HepG2 (cell line): ENCODE measurements at regions not wholly inside any gene's neighbourhood (a gene's known extent, or its start where the extent isn't known, plus 50 kb on each side); places are given as distances from the start of the nearest gene placed in this dataset.

ENCODE experiments used
- ATAC-seq: fragments of 200-7000 bp; cut with Tn5 transposase; 3 replicates; pipeline ENCODE4 v1.9.1; 2020; ENCODE audit warnings: mild to moderate bottlenecking, moderate library complexity
- BruUV-seq: library from RNA; stranded (reverse); fragments of 400-500 nt; replicated peaks from 2 replicates; lab custom pipeline; 2021; lab: Mats Ljungman, UMichigan
- CTCF ChIA-PET: fragments of 300-600 bp; formaldehyde crosslinking; extraction: SDS; loops from one replicate; lab custom pipeline; 2021; ENCODE audit warnings: low total read pairs, inconsistent platforms, low intra/inter-chr PET ratio; lab: Yijun Ruan, JAX
- POLR2A ChIA-PET: fragments of 350-600 bp; sonication (Branson Sonifier 250); formaldehyde crosslinking; loops from one replicate; lab custom pipeline; 2020; ENCODE audit warnings: antibody characterized with exemption, inconsistent platforms; lab: Yijun Ruan, JAX
- DNase-seq: peaks from one replicate; pipeline ENCODE4 v3.0.0-alpha.2; 2015; ENCODE audit warnings: low spot score
- FAIRE-seq: peaks from 3 replicates; lab custom pipeline; 2011; peaks lifted over from hg19 to GRCh38; lab: Jason Lieb, UNC
- H2AFZ ChIP-seq: one replicate; pipeline ENCODE4 v1.6.1; 2011; ENCODE audit warnings: low read length, inconsistent platforms
- H3K27ac ChIP-seq: fragments of 300-600 bp; 3 replicates; pipeline ENCODE4 v1.8.0; 2011; ENCODE audit warnings: mixed run types, mild to moderate bottlenecking, mixed read lengths, low read length, inconsistent platforms; ENCODE audit not compliant: insufficient read depth; ENCODE audit errors: extremely low read length
- H3K27me3 ChIP-seq, 2 experiments: fragments of 200-600 bp in 1 of 2; 2 replicates in 1 of 2; 3 replicates in 1 of 2; pipeline versions ENCODE4 v1.6.0 to v1.8.0; 2011; ENCODE audit warnings: low read length in 2 of 2, mild to moderate bottlenecking in 2 of 2, moderate library complexity in 2 of 2, inconsistent platforms in 1 of 2; ENCODE audit not compliant: insufficient read depth in 2 of 2, control insufficient read depth in 1 of 2
- H3K36me3 ChIP-seq, 2 experiments: fragments of 200-600 bp in 1 of 2; replicated peaks in 1 of 2; 2 replicates in 1 of 2; 3 replicates in 1 of 2; pipeline versions ENCODE4 v1.5.1 to v1.8.0; 2011; ENCODE audit warnings: low read length in 2 of 2, inconsistent platforms in 1 of 2; ENCODE audit not compliant: insufficient read depth in 2 of 2, control insufficient read depth in 1 of 2
- H3K4me1 ChIP-seq: 2 replicates; pipeline ENCODE4 v1.5.1; 2012; ENCODE audit warnings: low read length, inconsistent platforms; ENCODE audit not compliant: insufficient read depth
- H3K4me2 ChIP-seq: 2 replicates; pipeline ENCODE4 v1.6.0; 2011; ENCODE audit warnings: low read depth, low read length, inconsistent platforms
- H3K4me3 ChIP-seq, 3 experiments: fragments of 200-600 bp in 1 of 3; sonication (generic), shearing (Covaris generic) in 1 of 3; replicated peaks in 1 of 3; 2 replicates each; pipeline ENCODE4 v1.5.1; 2011 to 2016; ENCODE audit warnings: low read length in 3 of 3, inconsistent platforms in 2 of 3, low read depth in 2 of 3, mild to moderate bottlenecking in 2 of 3, control low read depth in 1 of 3, mixed read lengths in 1 of 3; ENCODE audit not compliant: insufficient read depth in 1 of 3
- H3K79me2 ChIP-seq: one replicate; pipeline ENCODE4 v1.6.1; 2011; ENCODE audit warnings: low read length, inconsistent platforms; ENCODE audit not compliant: insufficient read depth
- H3K9ac ChIP-seq: 2 replicates; pipeline ENCODE4 v1.6.0; 2011; ENCODE audit warnings: mild to moderate bottlenecking, low read depth, low read length, inconsistent platforms; ENCODE audit not compliant: insufficient read depth
- H3K9me3 ChIP-seq: 2 replicates; pipeline ENCODE4 v1.5.1; 2012; ENCODE audit warnings: mild to moderate bottlenecking, low read length
- H4K20me1 ChIP-seq: 2 replicates; pipeline ENCODE4 v1.6.0; 2011; ENCODE audit warnings: inconsistent platforms, mild to moderate bottlenecking, low read length, moderate library complexity; ENCODE audit not compliant: insufficient read depth
- CBX1 ChIP-seq: IDR thresholded peaks from one replicate; pipeline ENCODE4 v1.6.1; 2016; ENCODE audit warnings: antibody characterized with exemption, low read depth
- EEA1 ChIP-seq: sonication (generic); formaldehyde crosslinking; IDR thresholded peaks from 2 replicates; pipeline ENCODE4 v1.5.1; 2020; ENCODE audit warnings: mild to moderate bottlenecking, missing genetic modification reagents, borderline replicate concordance
- HOXA5 ChIP-seq: sonication (generic); formaldehyde crosslinking; IDR thresholded peaks from 2 replicates; pipeline ENCODE4 v1.4.0; 2020; ENCODE audit warnings: missing genetic modification reagents
- JUNB ChIP-seq: sonication (generic); formaldehyde crosslinking; IDR thresholded peaks from 2 replicates; pipeline ENCODE4 v1.8.0; 2022; ENCODE audit warnings: missing genetic modification reagents, mild to moderate bottlenecking, borderline replicate concordance
- KMT2B ChIP-seq: IDR thresholded peaks from 2 replicates; pipeline ENCODE4 v1.6.1; 2016; ENCODE audit warnings: missing genetic modification reagents, missing compliant biosample characterization
- NFE2 ChIP-seq: sonication (generic); formaldehyde crosslinking; IDR thresholded peaks from 2 replicates; pipeline ENCODE4 v1.4.0; 2020; ENCODE audit warnings: missing genetic modification reagents
- NR3C1 ChIP-seq: sonication (generic); formaldehyde crosslinking; IDR thresholded peaks from 2 replicates; pipeline ENCODE4 v1.4.0; 2020; ENCODE audit warnings: missing genetic modification reagents
- PAX8 ChIP-seq: sonication (generic); formaldehyde crosslinking; IDR thresholded peaks from 2 replicates; pipeline ENCODE4 v1.8.0; 2022; ENCODE audit warnings: mild to moderate bottlenecking, missing genetic modification reagents, borderline replicate concordance
- POLR2AphosphoS2 ChIP-seq: IDR thresholded peaks from 2 replicates; pipeline ENCODE4 v1.6.1; 2011; ENCODE audit warnings: low read depth, low read length, improper control_type of control experiment
- WIZ ChIP-seq: sonication (generic); formaldehyde crosslinking; IDR thresholded peaks from 2 replicates; pipeline ENCODE4 v1.5.1; 2020; ENCODE audit warnings: mild to moderate bottlenecking, missing genetic modification reagents
- ZNF143 ChIP-seq: sonication (generic); formaldehyde crosslinking; IDR thresholded peaks from 2 replicates; pipeline ENCODE4 v1.4.0; 2020; ENCODE audit warnings: missing genetic modification reagents
- ZNF296 ChIP-seq: sonication (generic); formaldehyde crosslinking; conservative IDR thresholded peaks from 2 replicates; pipeline ENCODE4 v1.5.0; 2020; ENCODE audit warnings: mild to moderate bottlenecking, missing genetic modification reagents
- ZNF30 ChIP-seq: sonication (generic); formaldehyde crosslinking; IDR thresholded peaks from 2 replicates; pipeline ENCODE4 v1.5.0; 2020; ENCODE audit warnings: mild to moderate bottlenecking, missing genetic modification reagents
- ZNF329 ChIP-seq: sonication (generic); formaldehyde crosslinking; IDR thresholded peaks from 2 replicates; pipeline ENCODE4 v1.9.0; 2021; ENCODE audit warnings: low read depth, mild to moderate bottlenecking, missing genetic modification reagents
- ZNF331 ChIP-seq: sonication (generic); formaldehyde crosslinking; IDR thresholded peaks from 2 replicates; pipeline ENCODE4 v1.4.0; 2020; ENCODE audit warnings: missing genetic modification reagents
- ZNF367 ChIP-seq: sonication (generic); formaldehyde crosslinking; IDR thresholded peaks from 2 replicates; pipeline ENCODE4 v1.4.0; 2020; ENCODE audit warnings: missing genetic modification reagents, borderline replicate concordance
- WGBS: methylation state at CpG from one replicate; pipeline ENCODE4 v1.1.6; 2017; ENCODE audit warnings: low lambda C conversion rate; 5-methylcytosine and 5-hydroxymethylcytosine counted together
- in situ Hi-C: cut with HindIII; loops from 2 replicates; pipeline ENCODE4 v1.10.0; 2017; ENCODE audit warnings: low pct_unique_long_range_greater_than_20kb; ENCODE audit not compliant: extremely low pct_ligation_motif_present
- intact Hi-C: fragments of 100-400 bp; cut with micrococcal nuclease; formaldehyde crosslinking; loops from one replicate; pipeline ENCODE4 v1.10.0; 2022; ENCODE audit not compliant: unreplicated experiment
- TF ChIP-seq, protein P1 (sequence below): sonication (generic); formaldehyde crosslinking; IDR thresholded peaks from 2 replicates; pipeline ENCODE4 v1.4.0; 2020; ENCODE audit warnings: missing genetic modification reagents

GRCh38 chr4:52420330-52420729, 238.8 kb downstream of the USP46 start:
- intact Hi-C loops, result no loop called here
- TF ChIP-seq ZNF331 (CRISPR knock-in tag) (no peak), HOXA5 (CRISPR knock-in tag) (no peak)
- no peak overlapping the region for H3K9ac ChIP-seq
- no TSS peak for BruUV-seq
- H4K20me1 ChIP-seq, result no peaks in the 10 kb centered on the region
- FAIRE-seq (no peak), ATAC-seq (no peak), DNase-seq (no peak)
- H2AFZ ChIP-seq, result no peak overlapping the region
- H3K4me3 ChIP-seq, result no peak overlapping the region
- in situ Hi-C loops, result no loop called here
- POLR2A ChIA-PET, result no interaction called here
- no peaks in the 10 kb centered on the region for H3K4me1 ChIP-seq
- H3K27ac ChIP-seq, result no peak overlapping the region
- no peaks in the 10 kb centered on the region for H3K27me3 ChIP-seq
- CTCF ChIA-PET, result no interaction called here
- WGBS, result 31% methylated on average over 5 of the region's 5 CpGs
- H3K9me3 ChIP-seq, result no peaks in the 10 kb centered on the region
- no peaks in the 10 kb centered on the region for H3K79me2 ChIP-seq
- H3K36me3 ChIP-seq, result no peaks in the 10 kb centered on the region
- no peak overlapping the region for H3K4me2 ChIP-seq

GRCh38 chr4:52421811-52422213, 237.3 kb downstream of the USP46 start:
- TF ChIP-seq KMT2B (CRISPR knock-in tag), result no peak
- TF ChIP-seq ZNF30, result no peak
- TF ChIP-seq ZNF367 (CRISPR knock-in tag), result no peak
- TF ChIP-seq WIZ (CRISPR knock-in tag), result no peak
- TF ChIP-seq EEA1 (CRISPR knock-in tag), result no peak
- TF ChIP-seq NR3C1 (CRISPR knock-in tag), result no peak
- no peak for TF ChIP-seq POLR2AphosphoS2
- TF ChIP-seq ZNF329 (CRISPR knock-in tag), result no peak
- TF ChIP-seq JUNB (CRISPR knock-in tag), result no peak
- no peak for TF ChIP-seq PAX8 (CRISPR knock-in tag)
- no peak for TF ChIP-seq CBX1
- no peak for TF ChIP-seq ZNF143 (CRISPR knock-in tag)
- no peak for TF ChIP-seq NFE2 (CRISPR knock-in tag)
- TF ChIP-seq ZNF296 (CRISPR knock-in tag), result no peak
- TF ChIP-seq, protein P1, sequence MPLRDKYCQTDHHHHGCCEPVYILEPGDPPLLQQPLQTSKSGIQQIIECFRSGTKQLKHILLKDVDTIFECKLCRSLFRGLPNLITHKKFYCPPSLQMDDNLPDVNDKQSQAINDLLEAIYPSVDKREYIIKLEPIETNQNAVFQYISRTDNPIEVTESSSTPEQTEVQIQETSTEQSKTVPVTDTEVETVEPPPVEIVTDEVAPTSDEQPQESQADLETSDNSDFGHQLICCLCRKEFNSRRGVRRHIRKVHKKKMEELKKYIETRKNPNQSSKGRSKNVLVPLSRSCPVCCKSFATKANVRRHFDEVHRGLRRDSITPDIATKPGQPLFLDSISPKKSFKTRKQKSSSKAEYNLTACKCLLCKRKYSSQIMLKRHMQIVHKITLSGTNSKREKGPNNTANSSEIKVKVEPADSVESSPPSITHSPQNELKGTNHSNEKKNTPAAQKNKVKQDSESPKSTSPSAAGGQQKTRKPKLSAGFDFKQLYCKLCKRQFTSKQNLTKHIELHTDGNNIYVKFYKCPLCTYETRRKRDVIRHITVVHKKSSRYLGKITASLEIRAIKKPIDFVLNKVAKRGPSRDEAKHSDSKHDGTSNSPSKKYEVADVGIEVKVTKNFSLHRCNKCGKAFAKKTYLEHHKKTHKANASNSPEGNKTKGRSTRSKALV, result no peak
- no peak overlapping the region for H3K4me3 ChIP-seq
- no peak overlapping the region for H2AFZ ChIP-seq
- DNase-seq (no peak), FAIRE-seq (no peak), ATAC-seq (no peak)
- H3K9ac ChIP-seq, result no peak overlapping the region
- H3K4me2 ChIP-seq, result no peak overlapping the region
- no peaks in the 10 kb centered on the region for H3K27me3 ChIP-seq
- H3K4me1 ChIP-seq, result no peaks in the 10 kb centered on the region
- H3K27ac ChIP-seq, result no peak overlapping the region
- no peaks in the 10 kb centered on the region for H4K20me1 ChIP-seq
- no TSS peak for BruUV-seq
- POLR2A ChIA-PET, result no interaction called here
- in situ Hi-C loops (no loop called here), intact Hi-C loops (no loop called here)
- H3K9me3 ChIP-seq, result no peaks in the 10 kb centered on the region
- H3K79me2 ChIP-seq, result no peaks in the 10 kb centered on the region
- CTCF ChIA-PET, result no interaction called here
- no peaks in the 10 kb centered on the region for H3K36me3 ChIP-seq
